Tongue (tissue), 1 donor: ENCODE measurements at regions not wholly inside any gene's neighbourhood (a gene's known extent, or its start where the extent isn't known, plus 50 kb on each side); places are given as distances from the start of the nearest gene placed in this dataset.
"Not testable (repeated sequence)": the region's sequence is repeated elsewhere in the genome, so short reads cannot be mapped to it uniquely, and the experiment has no call there.

Source experiments
- DNase-seq: peaks from one replicate; pipeline ENCODE4 v3.0.0-alpha.2; 2015

DNA sequence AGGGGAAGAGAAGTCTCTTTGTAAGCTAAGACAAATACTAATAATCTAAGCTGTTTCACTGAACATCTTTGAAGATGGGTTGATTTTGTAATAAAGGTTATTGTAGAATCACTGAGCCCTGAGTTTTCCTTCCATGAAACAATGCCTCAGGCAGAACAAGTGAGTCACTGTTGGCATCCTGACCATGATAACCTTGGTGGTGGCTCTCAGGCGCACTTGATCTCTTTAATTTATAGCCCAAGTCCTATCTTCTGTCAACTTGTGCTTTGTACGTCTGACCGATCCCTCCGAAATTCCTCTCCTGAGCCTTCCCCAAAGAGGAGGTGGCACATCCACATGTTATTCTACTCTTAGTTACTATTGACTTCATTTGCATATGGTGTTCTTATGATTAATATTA, 812.9 kb downstream of the REEP3 start:
- no peak for DNase-seq

- DNase-seq, result no peak
These were observed 823.0 kb downstream of the REEP3 start for GRCh38 chr10:64344211-64344610.

DNA sequence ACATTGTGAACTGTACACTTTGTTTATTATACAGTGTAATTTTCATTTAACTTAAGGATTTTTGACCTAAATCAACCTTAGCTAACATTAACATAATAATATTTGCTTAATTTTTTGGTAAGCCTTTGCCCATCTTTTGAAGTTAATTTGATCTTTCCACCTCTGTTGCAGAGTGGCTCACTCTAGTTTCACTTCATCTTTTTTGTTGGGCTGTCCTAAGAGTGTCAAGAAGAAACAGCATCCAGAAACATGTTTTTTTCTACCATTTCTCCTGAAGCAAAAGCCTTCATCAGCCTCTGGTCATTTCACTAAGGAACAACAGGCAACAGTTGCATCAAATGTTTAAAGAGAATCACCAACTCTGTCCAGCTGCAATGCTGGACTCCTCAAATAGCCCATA, 824.7 kb downstream of the REEP3 start:
- no peak for DNase-seq

DNA sequence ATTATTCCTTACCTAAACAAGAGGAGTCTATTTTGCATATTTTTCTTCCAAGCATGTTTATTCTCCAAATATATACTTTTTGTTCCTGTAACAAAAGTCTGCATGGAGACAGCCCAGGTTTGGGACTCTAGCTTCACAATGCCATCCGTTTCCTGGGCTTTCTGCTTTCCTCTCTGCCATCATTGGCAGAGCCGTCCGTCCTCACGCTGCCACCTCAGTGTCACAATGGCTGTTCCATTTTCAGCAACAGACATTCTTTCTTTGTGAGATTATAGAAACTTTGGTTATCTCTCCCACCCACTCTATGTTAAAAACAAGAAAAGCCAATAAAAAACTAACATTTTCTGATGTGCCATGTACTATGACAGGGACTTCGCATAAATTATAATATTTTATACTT, 825.2 kb downstream of the REEP3 start:
- DNase-seq, result no peak

- no peak for DNase-seq
These were observed 829.5 kb downstream of the REEP3 start for GRCh38 chr10:64350665-64351064.

DNA sequence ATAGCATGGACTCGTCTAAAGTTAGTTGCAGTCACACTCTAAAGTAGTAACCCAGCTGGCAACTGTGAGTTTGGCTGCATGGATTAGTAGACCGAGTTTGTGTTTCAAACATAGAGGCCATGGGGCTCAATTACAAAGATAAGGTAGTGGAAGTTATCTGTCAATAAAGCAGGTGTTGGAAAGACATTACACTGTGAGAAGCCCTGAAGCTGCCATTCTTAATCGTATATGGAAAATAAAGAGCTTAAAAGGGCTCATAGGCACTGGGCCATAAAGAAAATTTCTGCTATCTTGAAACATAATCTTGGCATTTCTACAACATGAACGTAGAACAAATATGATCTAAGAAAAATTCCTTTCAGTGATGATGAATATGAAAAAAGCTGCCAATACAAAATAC, 837.7 kb downstream of the REEP3 start:
- DNase-seq, result peak; percentile 11

GRCh38 chr10:64360240-64360639, 839.0 kb downstream of the REEP3 start:
- not testable (repeated sequence) for DNase-seq

DNA sequence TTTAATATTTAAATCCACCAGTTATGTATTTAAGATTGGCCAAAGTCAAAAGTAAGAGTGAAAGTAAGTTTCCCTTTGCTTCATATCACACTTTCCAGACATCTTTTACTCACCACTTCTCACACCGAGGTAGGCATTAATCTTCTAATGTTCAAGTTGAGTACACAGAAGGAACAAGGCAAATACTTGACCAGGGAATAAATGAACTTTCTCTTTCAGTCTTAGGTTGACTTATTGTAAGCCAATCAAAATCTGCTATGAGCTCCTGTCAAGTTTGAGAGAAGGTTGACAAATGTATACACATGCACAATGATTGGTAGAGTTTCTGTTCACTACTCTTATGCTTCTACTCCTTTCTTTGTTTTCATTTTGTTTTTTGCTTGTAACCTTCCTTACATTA, 842.5 kb downstream of the REEP3 start:
- no peak for DNase-seq

- no peak for DNase-seq
These were observed 844.5 kb downstream of the REEP3 start for GRCh38 chr10:64365663-64366062.

DNA sequence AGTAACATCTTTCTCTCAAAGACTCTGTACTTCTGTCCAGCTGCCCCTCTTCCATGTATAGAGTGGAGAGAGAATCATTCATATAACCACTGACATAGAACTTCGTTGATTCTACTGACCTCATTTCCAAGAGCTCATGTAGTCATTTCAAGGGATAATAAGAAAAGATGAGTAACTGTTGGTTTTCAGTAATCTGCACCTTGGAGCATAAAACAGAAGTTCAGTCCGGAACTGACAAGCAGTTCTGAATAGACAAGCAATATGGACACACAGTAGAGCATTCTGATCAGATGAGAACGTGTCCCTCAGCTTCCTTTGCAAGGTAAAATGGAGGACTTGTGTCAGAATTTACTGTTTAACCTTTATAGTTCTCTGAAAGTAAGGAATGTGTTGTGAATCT, 847.1 kb downstream of the REEP3 start:
- DNase-seq, result no peak

- DNase-seq, result no peak
These were observed 848.9 kb downstream of the REEP3 start for GRCh38 chr10:64369885-64370773.

- DNase-seq, result no peak
These were observed 853.1 kb downstream of the REEP3 start for GRCh38 chr10:64374346-64374745.

- no peak for DNase-seq
These were observed 855.0 kb downstream of the REEP3 start for GRCh38 chr10:64376167-64376566.

DNA sequence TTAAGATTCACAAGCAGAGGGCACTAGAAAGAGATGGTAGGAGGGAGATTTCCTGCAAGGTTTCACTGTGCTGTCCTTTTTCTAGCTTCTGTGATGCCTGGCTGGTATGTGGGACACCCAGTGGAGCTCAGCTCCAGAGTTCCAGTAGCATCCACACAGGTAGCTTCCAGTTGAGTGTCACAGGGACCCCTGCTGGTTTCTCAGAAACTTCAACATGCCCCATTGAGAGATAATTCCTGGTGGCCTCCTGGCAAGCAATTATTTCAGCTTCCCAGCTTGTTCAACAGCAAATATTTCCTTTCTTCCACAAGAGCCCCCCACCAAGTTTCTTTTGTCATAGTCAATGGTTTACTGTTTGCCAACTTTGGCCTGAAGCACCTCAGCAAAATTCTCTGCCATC, 858.7 kb downstream of the REEP3 start:
- DNase-seq, result no peak

DNA sequence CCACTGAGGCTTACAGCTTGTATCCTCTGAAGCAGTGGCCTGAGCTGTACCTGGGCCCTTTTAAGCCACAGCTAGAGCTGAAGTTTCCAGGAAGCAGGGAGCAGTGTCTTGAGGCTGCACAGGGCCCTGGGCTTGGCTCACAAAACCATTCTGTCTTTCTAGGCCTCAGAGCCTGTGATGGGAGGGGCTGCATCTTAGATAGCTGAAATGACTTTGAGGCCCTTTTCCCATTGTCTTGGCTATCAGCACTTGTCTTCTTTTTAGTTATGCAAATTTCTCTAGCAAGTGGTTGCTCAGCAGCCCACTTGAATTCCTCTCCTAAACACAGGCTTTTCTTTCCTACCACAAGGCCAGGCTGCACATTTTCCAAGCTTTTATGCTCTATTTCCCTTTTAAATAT, 864.2 kb downstream of the REEP3 start:
- no peak for DNase-seq

DNA sequence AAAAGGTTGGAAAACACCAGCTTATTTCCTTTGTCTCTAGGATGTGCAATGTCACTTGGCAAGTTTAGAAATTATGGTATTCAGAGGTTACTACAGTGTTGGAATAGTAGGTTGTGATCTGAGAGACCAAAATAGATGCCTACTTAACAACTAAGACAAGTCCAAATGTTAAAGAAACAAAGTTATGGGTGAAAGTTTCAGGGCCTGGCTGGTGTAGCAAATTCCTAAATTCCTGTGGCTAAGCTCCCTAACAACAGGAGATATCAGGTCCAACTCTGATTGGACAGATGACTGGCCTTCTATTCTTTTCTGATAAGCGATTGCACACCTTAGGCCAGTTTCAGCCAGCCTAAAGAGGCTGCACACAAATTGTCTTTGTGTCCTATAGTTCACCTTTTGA, 873.5 kb downstream of the REEP3 start:
- no peak for DNase-seq

DNA sequence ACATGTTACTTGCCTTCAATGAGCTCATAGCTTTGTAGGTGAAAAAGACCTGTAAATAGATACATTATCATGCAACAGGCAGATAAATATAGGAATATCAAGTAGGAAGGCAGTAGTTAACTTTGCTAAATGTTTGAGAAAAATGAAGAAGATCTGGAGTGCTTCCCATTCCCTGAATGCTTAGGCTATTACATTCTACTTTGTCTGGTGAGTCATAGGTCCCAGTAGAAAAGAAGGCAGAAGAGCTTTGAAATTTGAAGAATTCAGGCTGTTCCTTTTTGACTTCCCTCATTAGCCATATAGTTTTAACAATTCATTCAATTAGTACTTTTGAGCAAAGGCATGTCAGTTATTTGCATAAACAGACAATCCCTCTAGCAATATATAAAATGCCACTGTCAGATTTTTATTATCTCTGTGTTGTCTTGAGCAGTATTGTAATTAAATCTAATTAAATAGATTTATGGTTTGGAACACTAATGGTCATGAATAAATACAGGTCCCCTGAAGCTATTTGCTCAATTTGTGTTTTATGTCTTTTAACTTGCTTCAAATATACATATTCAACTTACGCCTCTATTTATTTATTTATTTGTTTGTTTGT, 875.0 kb downstream of the REEP3 start:
- DNase-seq, result peak; percentile 4

DNA sequence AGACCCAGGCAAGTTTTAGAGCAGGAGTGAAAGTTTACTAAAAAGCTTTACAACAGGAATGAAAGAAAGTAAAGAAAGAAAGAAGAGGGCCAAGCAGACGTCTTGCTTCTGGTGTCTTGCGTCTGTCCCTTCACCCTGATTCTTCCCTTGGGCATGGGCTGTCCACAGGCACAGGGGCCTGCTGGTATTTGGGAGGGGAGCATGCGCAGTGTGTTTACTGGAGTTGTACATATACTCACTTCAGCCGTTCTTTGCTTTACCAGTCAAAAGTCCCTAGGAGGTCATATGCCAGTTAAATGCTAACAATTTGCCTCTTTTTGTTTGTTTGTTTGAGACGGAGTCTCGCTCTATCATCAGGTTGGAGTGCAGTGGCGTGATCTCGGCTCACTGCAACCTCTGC, 875.9 kb downstream of the REEP3 start:
- no peak for DNase-seq

- no peak for DNase-seq
These were observed 887.4 kb downstream of the REEP3 start for GRCh38 chr10:64408391-64409183.

GRCh38 chr10:64409349-64409748, 888.1 kb downstream of the REEP3 start:
- no peak for DNase-seq

DNA sequence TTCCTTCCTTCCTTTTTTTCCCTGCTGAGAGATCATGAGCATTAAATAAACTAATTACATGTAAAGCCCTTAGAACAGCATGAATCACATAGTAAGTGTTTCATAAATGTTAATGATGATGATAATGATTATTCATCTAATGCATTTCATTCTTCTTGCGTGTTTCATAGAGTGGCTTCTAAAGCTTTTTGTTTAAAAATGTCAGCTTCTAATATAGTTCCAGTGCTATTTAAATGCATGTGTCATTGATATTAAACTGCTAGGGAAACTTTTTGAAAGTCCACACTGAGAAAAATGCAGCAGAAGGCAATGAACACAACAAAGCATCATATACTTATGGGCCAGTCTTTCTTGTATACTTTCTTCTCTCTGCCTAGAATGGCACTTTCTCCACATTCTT, 894.8 kb downstream of the REEP3 start:
- no peak for DNase-seq

DNA sequence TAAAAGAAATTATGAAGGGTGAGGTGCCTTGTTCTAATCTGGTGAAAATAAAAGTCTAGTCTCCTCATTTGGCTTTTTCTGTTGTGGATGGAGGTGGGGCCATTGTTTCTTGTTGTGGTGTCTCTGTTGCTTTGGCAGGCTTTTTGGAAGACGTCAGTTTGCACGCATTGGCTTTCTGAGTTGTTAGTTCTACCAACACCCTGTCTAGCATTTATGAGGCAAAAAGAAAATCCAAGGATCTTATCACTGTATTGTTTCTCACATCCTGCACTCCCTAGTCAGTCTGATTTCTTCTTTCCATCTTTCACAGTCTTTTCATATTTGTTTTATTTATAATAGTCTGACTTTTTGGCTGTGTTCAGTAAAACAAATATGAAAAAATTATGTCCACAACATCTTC, 898.3 kb downstream of the REEP3 start:
- DNase-seq, result no peak

DNA sequence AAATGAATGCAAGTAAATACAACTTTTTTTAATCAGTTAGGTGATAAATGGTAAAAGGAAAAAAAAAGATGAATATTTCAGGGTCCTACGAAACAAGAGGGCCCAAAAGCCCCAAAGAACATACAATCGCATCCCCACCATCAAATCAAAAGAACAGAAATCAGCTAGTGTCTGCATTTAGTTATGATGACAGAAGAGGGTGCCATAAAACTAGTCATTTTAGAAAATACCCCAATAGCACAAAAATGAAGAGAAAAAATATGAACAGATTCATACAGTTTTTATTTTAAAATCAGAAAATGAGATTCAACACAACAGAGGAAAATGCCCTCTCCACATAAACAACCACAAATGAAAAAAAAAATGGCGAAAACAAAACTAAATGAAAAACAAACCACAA, 905.5 kb downstream of the REEP3 start:
- DNase-seq, result no peak
